SHP77 treated with DMSO at 0.1 percent for 48 hours (cell line): ENCODE measurements at regions not wholly inside any gene's neighbourhood (a gene's known extent, or its start where the extent isn't known, plus 50 kb on each side); places are given as distances from the start of the nearest gene placed in this dataset.

Source experiments
- DNase-seq: peaks from one replicate; lab custom pipeline; 2025; lab: John Stamatoyannopoulos, UW

DNA sequence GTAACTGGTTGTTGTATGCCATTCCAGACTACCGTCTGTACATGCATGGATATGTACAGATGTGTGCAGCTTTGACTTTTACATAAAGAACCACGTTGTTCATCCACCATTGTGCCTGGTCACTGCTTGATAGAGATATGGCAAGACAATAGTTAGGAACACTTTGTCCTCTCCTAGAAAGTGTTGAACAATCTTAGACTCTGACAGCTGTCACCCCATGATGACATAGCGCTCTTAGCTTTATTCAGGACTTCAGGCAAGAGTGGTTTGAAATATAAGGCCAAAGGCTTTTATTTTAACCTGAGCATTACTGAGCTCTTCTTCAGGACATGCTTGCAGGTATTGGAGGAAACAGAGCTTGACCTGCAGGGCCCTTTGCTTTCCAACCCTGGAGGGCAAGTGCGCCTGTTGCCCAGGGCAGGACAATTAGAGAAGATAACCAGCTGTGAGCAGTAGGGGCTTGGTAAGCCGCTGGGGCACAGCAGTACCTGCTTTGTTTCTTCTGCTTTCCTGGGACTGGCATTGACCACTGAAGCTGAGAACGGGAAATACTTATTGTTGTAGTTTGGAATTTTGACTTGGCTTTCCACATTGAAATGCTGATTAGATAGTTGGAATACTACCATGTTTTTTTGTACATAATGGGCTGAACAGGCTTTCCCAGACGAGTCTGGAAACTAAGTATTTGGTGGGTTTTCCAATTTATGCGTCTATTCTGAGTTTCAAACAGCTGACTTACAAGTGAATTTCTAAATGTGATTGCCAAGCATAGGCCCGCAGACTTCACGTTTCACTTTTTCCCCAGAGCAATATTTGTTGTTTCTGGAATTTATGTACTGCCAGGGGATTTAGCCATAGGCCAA lies 51.1 kb downstream of the GARRE1 start:
- no peak for DNase-seq

GRCh38 chr19:34306213-34306661 lies 51.9 kb downstream of the GARRE1 start:
- DNase-seq: no peak

DNA sequence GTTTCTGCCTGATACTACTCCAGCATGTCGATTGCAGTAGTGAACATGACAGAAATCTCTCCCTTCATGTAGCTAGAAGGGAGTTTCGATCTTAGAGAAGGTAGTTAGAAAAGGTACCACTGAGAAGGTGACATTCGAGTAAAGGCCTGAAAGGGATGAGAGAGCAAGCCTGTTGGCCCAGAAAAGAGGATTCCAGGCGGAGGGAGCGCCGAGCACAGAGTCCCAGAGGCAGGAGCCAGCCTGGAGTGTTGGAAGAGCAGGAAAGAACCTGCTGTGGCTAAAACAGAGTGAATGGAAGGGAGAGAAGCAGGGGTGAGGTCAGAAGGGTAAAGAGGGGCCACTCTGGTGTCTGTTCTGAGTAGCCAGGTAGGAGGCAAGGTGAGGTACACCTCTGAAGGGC lies 52.5 kb downstream of the GARRE1 start:
- DNase-seq: no peak

DNA sequence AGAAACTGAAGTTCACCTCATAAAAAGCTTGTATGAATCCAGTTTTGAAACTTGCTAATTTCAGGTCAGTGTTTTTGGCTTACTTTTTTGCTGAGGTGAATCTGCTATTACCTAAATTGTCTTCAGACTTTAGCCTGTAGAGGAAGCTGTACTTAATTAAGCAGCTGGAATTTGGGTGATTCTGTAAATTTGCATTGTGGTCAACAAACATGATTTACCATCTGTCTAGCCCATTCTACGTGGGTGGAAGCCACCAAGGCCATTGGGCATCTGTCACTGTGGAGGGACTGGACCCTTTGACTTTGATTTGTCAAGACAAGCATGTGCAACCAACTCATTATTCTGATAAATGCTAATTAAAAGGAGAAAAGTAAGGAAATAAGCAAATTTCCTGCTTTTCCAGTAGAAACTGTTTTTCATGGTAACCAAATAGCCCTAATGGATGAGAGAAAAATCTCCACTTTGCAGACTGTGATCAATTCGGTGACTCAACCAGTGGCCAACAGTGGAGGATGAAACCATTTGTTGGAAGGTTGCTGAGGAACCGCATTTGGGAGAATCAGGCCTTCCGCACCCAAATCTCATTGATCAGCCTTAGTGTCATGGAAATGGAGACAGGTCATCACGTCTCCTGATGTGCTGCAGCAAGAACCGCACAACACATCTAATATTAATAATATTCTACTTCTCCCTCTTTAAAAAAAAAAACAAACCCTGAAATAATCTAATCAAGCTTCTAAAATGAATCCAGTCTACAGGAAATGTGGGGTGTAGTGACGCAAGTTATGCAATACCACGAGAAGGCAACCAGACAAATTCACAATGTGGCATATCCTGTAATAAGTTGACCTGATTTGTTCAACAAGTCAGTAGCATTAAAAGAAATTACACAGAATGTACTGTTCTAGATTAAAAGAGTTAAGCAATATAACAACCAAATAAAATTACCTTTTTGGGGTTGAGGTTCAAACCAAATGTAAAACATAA lies 54.3 kb downstream of the GARRE1 start:
- DNase-seq: no peak

DNA sequence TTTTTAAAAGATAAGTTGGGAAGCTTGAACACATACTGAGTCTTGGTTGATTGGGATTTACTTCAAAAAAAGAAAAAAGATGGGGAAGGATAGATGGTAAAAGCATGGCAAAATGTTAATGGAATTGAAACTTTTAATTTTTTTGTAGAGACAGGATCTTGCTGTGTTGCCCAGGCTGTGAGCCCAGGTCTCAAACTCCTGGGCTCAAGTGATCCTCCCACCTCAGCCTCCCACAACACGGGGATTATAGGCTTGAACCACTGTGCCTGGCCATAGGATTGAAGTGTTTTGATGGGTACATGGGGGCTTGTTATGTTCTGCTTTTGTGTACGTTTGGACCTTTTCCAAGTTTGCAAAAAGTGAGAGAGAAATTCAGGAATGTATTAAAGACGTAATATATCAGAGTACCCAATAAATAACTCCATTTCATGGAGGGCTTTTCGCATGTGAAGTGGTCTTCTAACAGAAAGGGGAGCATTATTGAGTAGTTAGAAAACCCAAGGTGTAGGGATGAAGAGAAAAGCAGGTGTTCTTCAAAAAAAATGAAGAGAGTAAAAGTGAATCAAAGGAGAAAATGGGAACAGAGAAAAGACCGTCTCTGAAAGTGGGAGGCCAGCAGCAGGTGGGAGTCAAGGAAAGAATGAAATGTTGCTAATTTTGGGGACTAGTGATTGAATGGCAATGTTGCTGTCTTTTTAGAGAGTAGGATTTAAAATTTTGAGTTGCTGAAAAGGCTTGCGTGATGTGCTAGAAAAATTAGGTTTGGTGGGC lies 55.2 kb downstream of the GARRE1 start:
- no peak for DNase-seq

- peak; percentile 88 for DNase-seq
Observed at GRCh38 chr19:34310494-34310981, 54.5 kb upstream of the GPI start.

- DNase-seq: no peak
Observed at GRCh38 chr19:34313188-34313587, 51.8 kb upstream of the GPI start.

- no peak for DNase-seq
Observed at GRCh38 chr19:34314437-34315313, 50.3 kb upstream of the GPI start.
